ENCODE measurements at regions not wholly inside any gene's neighbourhood (a gene's known extent, or its start where the extent isn't known, plus 50 kb on each side); places are given as distances from the start of the nearest gene placed in this dataset.

DNA sequence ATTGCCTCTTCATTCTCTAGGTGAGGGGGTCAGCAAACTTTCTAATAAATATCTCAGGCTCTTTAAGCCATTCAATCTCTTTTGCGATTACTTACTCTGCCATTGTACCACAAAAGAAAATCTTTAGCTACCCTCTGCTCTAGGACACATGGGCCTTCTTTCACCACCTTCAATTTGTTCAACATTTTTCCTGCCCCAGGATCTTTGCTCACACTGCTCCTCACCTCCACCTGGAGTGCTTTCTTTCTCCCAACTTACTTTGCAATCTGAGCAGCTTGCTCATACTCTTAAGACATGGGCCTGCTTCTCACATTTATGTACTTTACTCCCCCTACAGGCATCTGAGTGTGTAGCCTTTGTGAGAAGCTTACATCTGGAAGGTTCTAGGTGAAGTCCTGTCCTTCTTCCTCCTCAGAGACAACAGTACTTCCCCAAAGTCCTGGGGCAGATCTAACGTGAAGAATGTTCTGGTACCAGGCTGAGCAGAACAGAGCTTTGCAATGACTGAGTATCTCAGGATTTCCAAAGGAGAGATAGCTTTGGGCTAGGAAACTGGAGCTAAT is 55.0 kb upstream of the PRDM5 start:
- peak; percentile 75 for DNase-seq (ENCODE audit: low spot score)

DNA sequence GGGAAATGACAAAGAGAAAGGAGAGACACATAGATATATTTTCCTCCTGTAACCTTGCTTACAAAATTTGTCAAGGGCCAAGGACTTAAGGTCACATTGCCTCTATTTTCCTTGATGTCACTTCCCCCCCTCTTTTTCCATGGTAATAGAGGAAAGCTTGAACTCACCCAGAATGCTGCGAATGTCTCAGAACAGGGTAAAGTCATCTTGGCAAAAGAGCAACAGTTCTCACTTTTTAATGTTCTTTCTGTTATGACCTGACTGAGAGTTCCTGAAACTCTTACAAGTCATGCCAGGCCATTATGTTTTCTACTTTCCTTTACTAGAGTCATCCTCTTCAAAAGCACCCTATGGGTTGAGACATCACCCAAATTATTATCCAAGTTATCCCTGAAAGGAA is 50.7 kb upstream of the PRDM5 start:
- DNase-seq (ENCODE audit: low spot score), result no peak
